Endothelial cell of umbilical vein (primary cell): ENCODE measurements at regions not wholly inside any gene's neighbourhood (a gene's known extent, or its start where the extent isn't known, plus 50 kb on each side); places are given as distances from the start of the nearest gene placed in this dataset.

Source experiments
- CTCF ChIP-seq, 2 donors: IDR thresholded peaks; 1 replicate in 1 of 2; 2 replicates in 1 of 2; pipeline ENCODE4 v1.5.1; 2011; ENCODE audit warnings: low read length in 2 of 2, mild to moderate bottlenecking in 2 of 2, moderate library complexity in 2 of 2, control low read depth in 1 of 2, inconsistent platforms in 1 of 2, low read depth in 1 of 2; ENCODE audit not compliant: insufficient read depth in 1 of 2; ENCODE audit errors: extremely low read depth in 1 of 2
- EZH2 ChIP-seq: IDR thresholded peaks from 2 replicates; pipeline ENCODE4 v1.6.1; 2012; ENCODE audit warnings: borderline replicate concordance, low read depth, mild to moderate bottlenecking, moderate library complexity, low read length, inconsistent platforms; ENCODE audit not compliant: severe bottlenecking
- FOS ChIP-seq: IDR thresholded peaks from 2 replicates; pipeline ENCODE4 v1.6.1; 2011; ENCODE audit warnings: mild to moderate bottlenecking, low read length, moderate library complexity, borderline replicate concordance; ENCODE audit not compliant: insufficient read depth
- GATA2 ChIP-seq: IDR thresholded peaks from 2 replicates; pipeline ENCODE4 v1.7.0; 2011; ENCODE audit warnings: low read depth, mild to moderate bottlenecking, moderate library complexity, mixed read lengths, low read length; ENCODE audit not compliant: insufficient read length, insufficient read depth
- JUN ChIP-seq: IDR thresholded peaks from 2 replicates; pipeline ENCODE4 v1.6.1; 2011; ENCODE audit warnings: borderline replicate concordance, low read depth; ENCODE audit not compliant: insufficient read length, insufficient read depth
- MAX ChIP-seq: IDR thresholded peaks from 2 replicates; pipeline ENCODE4 v1.6.1; 2011; ENCODE audit not compliant: insufficient read depth, insufficient read length
- MYC ChIP-seq: IDR thresholded peaks from one replicate; pipeline ENCODE4 v1.6.1; 2011; ENCODE audit warnings: mild to moderate bottlenecking, low read depth, low read length
- POLR2A ChIP-seq: IDR thresholded peaks from 2 replicates; pipeline ENCODE4 v1.6.1; 2012; ENCODE audit warnings: low read depth, mild to moderate bottlenecking, control low read depth, low read length
- POLR2AphosphoS5 ChIP-seq: IDR thresholded peaks from 2 replicates; pipeline ENCODE4 v1.6.1; 2012; ENCODE audit warnings: low read depth, mild to moderate bottlenecking, control low read depth, low read length, moderate library complexity; ENCODE audit not compliant: insufficient read depth

- TF ChIP-seq CTCF (IDR thresholded peaks at IDR 0.05; ENCODE audit: extremely low read depth in 1 of 2, insufficient read depth in 1 of 2, low read depth in 1 of 2, low read length in 2 of 2), result no peak
- no peak for TF ChIP-seq MAX
- no peak for TF ChIP-seq EZH2
- TF ChIP-seq POLR2A, result no peak
- no peak for TF ChIP-seq POLR2AphosphoS5
- no peak for TF ChIP-seq MYC
- TF ChIP-seq GATA2, result no peak
- TF ChIP-seq FOS, result no peak
- TF ChIP-seq JUN, result no peak
These were observed 186.2 kb upstream of the NAMPT start for GRCh38 chr7:106471021-106471420.
